Naive B cell (primary cell): ENCODE measurements at regions not wholly inside any gene's neighbourhood (a gene's known extent, or its start where the extent isn't known, plus 50 kb on each side); places are given as distances from the start of the nearest gene placed in this dataset.

ENCODE experiments used
- ATAC-seq, 2 donors: fragments of 150-1000 bp; cut with Tn5 transposase; 2 replicates each; pipeline ENCODE4 v1.10.0; 2021; ENCODE audit warnings: low read depth in 2 of 2, mild to moderate bottlenecking in 2 of 2, moderate library complexity in 2 of 2
- DNase-seq: peaks from one replicate; pipeline ENCODE4 v3.0.0; 2022
- H3K27ac Mint-ChIP-seq, 6 donors: one replicate each; pipeline ENCODE4 v1.8.0; 2020 to 2022; ENCODE audit warnings: mild to moderate bottlenecking in 6 of 6, mixed read lengths in 6 of 6, moderate library complexity in 5 of 6, inconsistent platforms in 2 of 6
- H3K27me3 Mint-ChIP-seq, 3 donors: one replicate each; pipeline ENCODE4 v1.8.0; 2021 to 2022; ENCODE audit warnings: mixed read lengths in 3 of 3, mild to moderate bottlenecking in 1 of 3
- H3K36me3 Mint-ChIP-seq, 2 donors: one replicate each; pipeline ENCODE4 v1.8.0; 2020 to 2022; ENCODE audit warnings: mixed read lengths in 2 of 2, inconsistent platforms in 1 of 2, mild to moderate bottlenecking in 1 of 2
- H3K4me1 Mint-ChIP-seq, 3 donors: one replicate each; pipeline ENCODE4 v1.8.0; 2020 to 2022; ENCODE audit warnings: mixed read lengths in 3 of 3, inconsistent platforms in 1 of 3, mild to moderate bottlenecking in 1 of 3, moderate library complexity in 1 of 3
- H3K4me3 Mint-ChIP-seq, 8 donors: one replicate each; pipeline ENCODE4 v1.8.0; 2020 to 2022; ENCODE audit warnings: mild to moderate bottlenecking in 8 of 8, mixed read lengths in 8 of 8, moderate library complexity in 8 of 8, inconsistent platforms in 2 of 8
- H3K9me3 Mint-ChIP-seq, 7 donors: one replicate each; pipeline ENCODE4 v1.8.0; 2020 to 2022; ENCODE audit warnings: mixed read lengths in 7 of 7, mild to moderate bottlenecking in 5 of 7, inconsistent platforms in 2 of 7, moderate library complexity in 1 of 7

- ATAC-seq (no peak), DNase-seq (no peak)
- Mint-ChIP-seq H3K36me3 (peaks cover 0 to 5% of the 10 kb centered on the region in 2 donors), H3K4me3 (no peak overlapping the region), H3K27ac (no peak overlapping the region), H3K4me1 (no peaks in the 10 kb centered on the region), H3K9me3 (peaks cover 0 to 6% (median 5%) of the 10 kb centered on the region in 7 donors), H3K27me3 (no peaks in the 10 kb centered on the region)
These were observed 581.7 kb upstream of the RIOK2 start for GRCh38 chr5:97764700-97765099.

- H3K27me3 Mint-ChIP-seq: no peaks in the 10 kb centered on the region
- H3K4me3 Mint-ChIP-seq: no peak overlapping the region
- H3K36me3 Mint-ChIP-seq: peaks cover 7 to 13% of the 10 kb centered on the region in 2 donors
- H3K9me3 Mint-ChIP-seq: peaks cover 4 to 42% (median 13%) of the 10 kb centered on the region in 7 donors
- ATAC-seq (no peak), DNase-seq (no peak)
- H3K4me1 Mint-ChIP-seq: no peaks in the 10 kb centered on the region
- H3K27ac Mint-ChIP-seq: no peak overlapping the region
These were observed 595.4 kb upstream of the RIOK2 start for GRCh38 chr5:97778451-97778850.

- Mint-ChIP-seq H3K36me3 (peaks cover 4 to 7% of the 10 kb centered on the region in 2 donors), H3K9me3 (peaks cover 6 to 35% (median 15%) of the 10 kb centered on the region in 7 donors), H3K4me3 (no peak overlapping the region), H3K4me1 (no peaks in the 10 kb centered on the region), H3K27me3 (no peaks in the 10 kb centered on the region), H3K27ac (no peak overlapping the region)
- DNase-seq (no peak), ATAC-seq (no peak)
These were observed 605.3 kb upstream of the RIOK2 start for GRCh38 chr5:97788369-97788768.

GRCh38 chr5:97797994-97798451 lies 615.0 kb upstream of the RIOK2 start:
- ATAC-seq: no peak
- no peak overlapping the region for H3K27ac Mint-ChIP-seq
- DNase-seq: no peak

GRCh38 chr5:97801461-97801860 lies 618.4 kb upstream of the RIOK2 start:
- Mint-ChIP-seq H3K4me3 (no peak overlapping the region), H3K4me1 (no peaks in the 10 kb centered on the region), H3K36me3 (peaks cover 0 to 16% of the 10 kb centered on the region in 2 donors), H3K27me3 (no peaks in the 10 kb centered on the region), H3K27ac (no peak overlapping the region), H3K9me3 (peaks cover 7 to 44% (median 28%) of the 10 kb centered on the region in 7 donors)
- DNase-seq (no peak), ATAC-seq (no peak)

More at GRCh38 chr5:97797994-97798451, 615.0 kb upstream of the RIOK2 start:
- Mint-ChIP-seq H3K36me3 (peaks cover 0 to 16% of the 10 kb centered on the region in 2 donors), H3K9me3 (peaks cover 7 to 20% (median 12%) of the 10 kb centered on the region in 7 donors), H3K4me3 (no peak overlapping the region), H3K4me1 (no peaks in the 10 kb centered on the region), H3K27me3 (no peaks in the 10 kb centered on the region)

- Mint-ChIP-seq H3K9me3 (peaks cover 14 to 39% (median 20%) of the 10 kb centered on the region in 7 donors), H3K4me1 (peaks cover 0 to 4% (median 0%) of the 10 kb centered on the region in 3 donors)
- ATAC-seq: no peak
These were observed 637.1 kb upstream of the RIOK2 start for GRCh38 chr5:97820138-97820537.

GRCh38 chr5:97832645-97833296 lies 649.7 kb upstream of the RIOK2 start:
- Mint-ChIP-seq H3K4me1 (no peaks in the 10 kb centered on the region), H3K4me3 (no peak overlapping the region), H3K36me3 (no peaks in the 10 kb centered on the region), H3K9me3 (peaks cover 0 to 12% (median 6%) of the 10 kb centered on the region in 7 donors), H3K27ac (no peak overlapping the region), H3K27me3 (peaks cover 0 to 10% (median 0%) of the 10 kb centered on the region in 3 donors)
- ATAC-seq (no peak), DNase-seq (no peak)

More at GRCh38 chr5:97820138-97820537, 637.1 kb upstream of the RIOK2 start:
- no peaks in the 10 kb centered on the region for H3K36me3 Mint-ChIP-seq
- H3K4me3 Mint-ChIP-seq: no peak overlapping the region
- H3K27ac Mint-ChIP-seq: no peak overlapping the region
- H3K27me3 Mint-ChIP-seq: no peaks in the 10 kb centered on the region
- DNase-seq: no peak

GRCh38 chr5:97834561-97834960 lies 651.5 kb upstream of the RIOK2 start:
- no peaks in the 10 kb centered on the region for H3K36me3 Mint-ChIP-seq
- DNase-seq (no peak), ATAC-seq (no peak)
- no peak overlapping the region for H3K4me3 Mint-ChIP-seq
- peaks cover 0 to 9% (median 5%) of the 10 kb centered on the region in 7 donors for H3K9me3 Mint-ChIP-seq
- H3K27ac Mint-ChIP-seq: no peak overlapping the region
- H3K27me3 Mint-ChIP-seq: peaks cover 0 to 10% (median 0%) of the 10 kb centered on the region in 3 donors
- no peaks in the 10 kb centered on the region for H3K4me1 Mint-ChIP-seq

GRCh38 chr5:97835112-97835511 lies 652.1 kb upstream of the RIOK2 start:
- ATAC-seq: no peak

GRCh38 chr5:97836816-97837215 lies 653.8 kb upstream of the RIOK2 start:
- ATAC-seq (no peak), DNase-seq (no peak)
- Mint-ChIP-seq H3K36me3 (no peaks in the 10 kb centered on the region), H3K27me3 (peaks cover 0 to 10% (median 0%) of the 10 kb centered on the region in 3 donors), H3K4me1 (no peaks in the 10 kb centered on the region), H3K9me3 (peaks cover 0 to 9% (median 2%) of the 10 kb centered on the region in 7 donors), H3K27ac (no peak overlapping the region), H3K4me3 (no peak overlapping the region)

More at GRCh38 chr5:97835112-97835511, 652.1 kb upstream of the RIOK2 start:
- Mint-ChIP-seq H3K9me3 (peaks cover 0 to 9% (median 5%) of the 10 kb centered on the region in 7 donors), H3K4me1 (no peaks in the 10 kb centered on the region), H3K36me3 (no peaks in the 10 kb centered on the region), H3K27ac (no peak overlapping the region), H3K4me3 (no peak overlapping the region), H3K27me3 (peaks cover 0 to 10% (median 0%) of the 10 kb centered on the region in 3 donors)
- DNase-seq: no peak

GRCh38 chr5:97838214-97838613 lies 655.2 kb upstream of the RIOK2 start:
- no peak for DNase-seq
- Mint-ChIP-seq H3K4me1 (no peaks in the 10 kb centered on the region), H3K4me3 (no peak overlapping the region), H3K27ac (no peak overlapping the region), H3K36me3 (no peaks in the 10 kb centered on the region), H3K27me3 (peaks cover 0 to 4% (median 0%) of the 10 kb centered on the region in 3 donors), H3K9me3 (peaks cover 0 to 4% (median 1%) of the 10 kb centered on the region in 7 donors)
- ATAC-seq: no peak

- H3K9me3 Mint-ChIP-seq: peaks cover 0 to 4% (median 1%) of the 10 kb centered on the region in 7 donors
- H3K4me1 Mint-ChIP-seq: no peaks in the 10 kb centered on the region
- DNase-seq (no peak), ATAC-seq (no peak)
- H3K4me3 Mint-ChIP-seq: no peak overlapping the region
- H3K36me3 Mint-ChIP-seq: no peaks in the 10 kb centered on the region
- H3K27me3 Mint-ChIP-seq: peaks cover 0 to 4% (median 0%) of the 10 kb centered on the region in 3 donors
- no peak overlapping the region for H3K27ac Mint-ChIP-seq
These were observed 656.5 kb upstream of the RIOK2 start for GRCh38 chr5:97839341-97840086.

GRCh38 chr5:97840643-97841042 lies 657.6 kb upstream of the RIOK2 start:
- ATAC-seq: no peak
- Mint-ChIP-seq H3K4me1 (no peaks in the 10 kb centered on the region), H3K36me3 (no peaks in the 10 kb centered on the region)

GRCh38 chr5:97842687-97843086 lies 659.6 kb upstream of the RIOK2 start:
- no peak for DNase-seq
- H3K4me1 Mint-ChIP-seq: no peaks in the 10 kb centered on the region
- no peaks in the 10 kb centered on the region for H3K27me3 Mint-ChIP-seq
- H3K36me3 Mint-ChIP-seq: no peaks in the 10 kb centered on the region
- no peak overlapping the region for H3K27ac Mint-ChIP-seq
- no peak for ATAC-seq
- no peak overlapping the region for H3K4me3 Mint-ChIP-seq
- peaks cover 0 to 3% (median 1%) of the 10 kb centered on the region in 7 donors for H3K9me3 Mint-ChIP-seq

More at GRCh38 chr5:97840643-97841042, 657.6 kb upstream of the RIOK2 start:
- peaks cover 0 to 4% (median 0%) of the 10 kb centered on the region in 3 donors for H3K27me3 Mint-ChIP-seq
- no peak for DNase-seq
- no peak overlapping the region for H3K27ac Mint-ChIP-seq
- peaks cover 0 to 4% (median 1%) of the 10 kb centered on the region in 7 donors for H3K9me3 Mint-ChIP-seq
- H3K4me3 Mint-ChIP-seq: no peak overlapping the region
